NB4 (cell line): ENCODE measurements at regions not wholly inside any gene's neighbourhood (a gene's known extent, or its start where the extent isn't known, plus 50 kb on each side); places are given as distances from the start of the nearest gene placed in this dataset.

ENCODE experiments used
- DNase-seq: peaks from one replicate; pipeline ENCODE4 v3.0.0; 2010; ENCODE audit warnings: low read depth
- H3K4me3 ChIP-seq: one replicate; pipeline ENCODE4 v1.5.1; 2011; ENCODE audit warnings: mild to moderate bottlenecking, low read depth, low read length, moderate library complexity
- MYC ChIP-seq: IDR thresholded peaks from 2 replicates; pipeline ENCODE4 v1.6.1; 2011; ENCODE audit warnings: low read depth, low read length
- POLR2A ChIP-seq: IDR thresholded peaks from 2 replicates; pipeline ENCODE4 v1.6.1; 2011; ENCODE audit warnings: mild to moderate bottlenecking; ENCODE audit not compliant: insufficient read length; ENCODE audit errors: extremely low read depth
- TF ChIP-seq, protein P1 (sequence below): IDR thresholded peaks from one replicate; pipeline ENCODE4 v1.5.1; 2012; ENCODE audit warnings: low read depth, low read length
- TF ChIP-seq, protein P2 (sequence below): IDR thresholded peaks from 2 replicates; pipeline ENCODE4 v1.6.1; 2011; ENCODE audit warnings: low read depth, low read length

DNA sequence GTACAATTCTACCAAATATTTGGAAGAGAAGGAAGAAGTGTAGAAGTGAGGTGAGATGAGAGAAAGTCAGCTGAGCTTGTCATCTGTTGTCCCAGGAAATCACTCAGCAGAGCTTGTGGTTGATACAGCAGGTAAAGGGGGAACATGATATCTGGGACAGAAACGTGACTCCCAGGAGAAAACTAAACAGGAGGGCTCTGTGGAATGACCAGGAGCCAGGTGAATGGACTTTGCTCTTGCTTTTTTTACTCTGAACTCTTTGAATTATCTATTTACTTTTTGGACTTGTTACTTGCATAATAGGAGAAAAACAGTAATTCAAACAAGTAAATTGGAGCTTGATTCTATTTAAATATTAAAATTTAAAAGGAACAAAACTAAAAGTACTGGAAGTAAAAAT lies 555.6 kb upstream of the FRG1 start:
- H3K4me3 ChIP-seq = no peak overlapping the region
- TF ChIP-seq, protein P1, sequence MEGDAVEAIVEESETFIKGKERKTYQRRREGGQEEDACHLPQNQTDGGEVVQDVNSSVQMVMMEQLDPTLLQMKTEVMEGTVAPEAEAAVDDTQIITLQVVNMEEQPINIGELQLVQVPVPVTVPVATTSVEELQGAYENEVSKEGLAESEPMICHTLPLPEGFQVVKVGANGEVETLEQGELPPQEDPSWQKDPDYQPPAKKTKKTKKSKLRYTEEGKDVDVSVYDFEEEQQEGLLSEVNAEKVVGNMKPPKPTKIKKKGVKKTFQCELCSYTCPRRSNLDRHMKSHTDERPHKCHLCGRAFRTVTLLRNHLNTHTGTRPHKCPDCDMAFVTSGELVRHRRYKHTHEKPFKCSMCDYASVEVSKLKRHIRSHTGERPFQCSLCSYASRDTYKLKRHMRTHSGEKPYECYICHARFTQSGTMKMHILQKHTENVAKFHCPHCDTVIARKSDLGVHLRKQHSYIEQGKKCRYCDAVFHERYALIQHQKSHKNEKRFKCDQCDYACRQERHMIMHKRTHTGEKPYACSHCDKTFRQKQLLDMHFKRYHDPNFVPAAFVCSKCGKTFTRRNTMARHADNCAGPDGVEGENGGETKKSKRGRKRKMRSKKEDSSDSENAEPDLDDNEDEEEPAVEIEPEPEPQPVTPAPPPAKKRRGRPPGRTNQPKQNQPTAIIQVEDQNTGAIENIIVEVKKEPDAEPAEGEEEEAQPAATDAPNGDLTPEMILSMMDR = no peak
- TF ChIP-seq POLR2A (no peak), MYC (no peak)
- TF ChIP-seq, protein P2, sequence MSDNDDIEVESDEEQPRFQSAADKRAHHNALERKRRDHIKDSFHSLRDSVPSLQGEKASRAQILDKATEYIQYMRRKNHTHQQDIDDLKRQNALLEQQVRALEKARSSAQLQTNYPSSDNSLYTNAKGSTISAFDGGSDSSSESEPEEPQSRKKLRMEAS = no peak
- DNase-seq = no peak

DNA sequence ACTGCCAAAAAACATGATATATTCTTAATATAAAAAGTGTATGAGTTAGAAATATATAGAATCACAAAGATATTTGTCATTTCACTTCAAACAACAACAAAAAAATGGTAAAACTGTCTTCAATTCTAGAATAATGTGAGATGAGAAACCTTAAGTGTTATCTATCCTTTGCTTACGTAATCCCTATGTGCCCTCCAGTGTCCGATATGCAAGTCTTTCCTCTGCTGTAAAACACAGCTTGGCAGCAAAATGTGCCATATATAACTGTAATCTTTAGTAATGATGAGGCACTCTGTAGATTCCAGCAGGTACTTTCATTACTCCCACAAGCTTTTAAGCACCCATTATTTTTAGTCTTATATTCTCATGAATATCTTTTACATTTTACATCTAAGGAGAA lies 555.1 kb upstream of the FRG1 start:
- no peak for DNase-seq
- no peak overlapping the region for H3K4me3 ChIP-seq
- no peak for TF ChIP-seq MYC
- TF ChIP-seq POLR2A = no peak
- TF ChIP-seq, protein P2 = no peak
- TF ChIP-seq, protein P1 = no peak

DNA sequence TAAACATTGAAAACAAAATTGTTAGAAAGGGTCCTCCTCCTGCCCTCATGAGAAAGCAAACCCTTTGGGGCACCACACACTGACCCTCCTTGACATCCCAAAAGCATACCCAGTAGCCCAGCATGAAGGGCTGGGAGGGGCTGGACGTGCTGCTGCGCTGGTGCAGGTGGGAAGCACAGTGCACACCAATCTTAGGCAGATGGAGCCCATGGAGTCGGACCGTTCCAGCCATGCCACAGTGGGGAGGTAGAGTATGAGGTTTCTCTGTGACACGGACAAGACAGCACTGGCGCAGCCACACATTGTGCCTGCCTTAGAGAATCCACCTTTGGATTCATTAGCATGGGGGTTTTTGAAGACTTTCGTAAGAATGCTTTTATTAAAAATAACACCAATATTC lies 544.2 kb upstream of the FRG1 start:
- DNase-seq = no peak
- TF ChIP-seq MYC = no peak
- TF ChIP-seq POLR2A = no peak
- TF ChIP-seq, protein P2 = no peak
- TF ChIP-seq, protein P1 = no peak
- H3K4me3 ChIP-seq = no peak overlapping the region

DNA sequence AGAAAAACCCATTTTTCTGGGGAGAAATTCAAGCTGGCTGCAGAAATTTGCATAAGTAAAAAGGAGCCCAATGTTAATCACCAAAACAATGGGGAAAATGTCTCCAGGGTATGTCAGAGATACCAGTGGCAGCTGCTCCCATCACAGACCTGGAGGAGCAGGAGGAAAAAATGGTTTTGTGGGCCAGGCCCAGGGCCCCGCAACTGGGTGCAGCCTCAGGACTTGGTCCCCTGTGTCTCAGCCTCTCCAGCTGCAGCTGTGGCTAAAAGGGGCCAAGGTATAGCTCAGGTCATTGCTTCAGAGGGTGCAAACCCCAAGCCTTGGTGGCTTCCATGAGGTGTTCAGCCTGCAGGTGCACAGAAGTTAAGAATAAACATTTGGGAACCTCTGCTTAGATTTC lies 536.4 kb upstream of the FRG1 start:
- no peak for DNase-seq
- no peak overlapping the region for H3K4me3 ChIP-seq
- TF ChIP-seq, protein P1 = no peak
- TF ChIP-seq, protein P2 = no peak
- TF ChIP-seq MYC (no peak), POLR2A (no peak)

DNA sequence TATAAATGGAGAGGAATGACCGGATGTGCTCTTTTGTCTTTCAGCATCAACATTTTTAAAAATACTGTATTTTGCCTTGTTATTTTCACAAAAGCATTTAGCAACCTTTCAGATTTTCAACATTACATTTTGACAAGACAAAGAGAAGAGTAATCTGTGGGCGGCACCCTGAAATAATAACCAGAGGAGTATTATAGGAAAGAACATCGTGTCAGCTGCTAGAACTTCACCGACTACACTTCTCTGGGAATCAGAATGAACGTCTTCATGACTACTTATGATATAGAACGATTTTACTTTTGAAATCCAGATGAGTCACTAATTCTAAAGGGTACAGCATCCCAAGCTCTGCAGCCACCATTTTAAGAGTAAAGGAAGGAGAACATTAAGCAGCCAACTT lies 531.5 kb upstream of the FRG1 start:
- TF ChIP-seq, protein P2 = no peak
- no peak for TF ChIP-seq POLR2A
- TF ChIP-seq, protein P1 = no peak
- TF ChIP-seq MYC = no peak
- DNase-seq = no peak
- H3K4me3 ChIP-seq = no peak overlapping the region

DNA sequence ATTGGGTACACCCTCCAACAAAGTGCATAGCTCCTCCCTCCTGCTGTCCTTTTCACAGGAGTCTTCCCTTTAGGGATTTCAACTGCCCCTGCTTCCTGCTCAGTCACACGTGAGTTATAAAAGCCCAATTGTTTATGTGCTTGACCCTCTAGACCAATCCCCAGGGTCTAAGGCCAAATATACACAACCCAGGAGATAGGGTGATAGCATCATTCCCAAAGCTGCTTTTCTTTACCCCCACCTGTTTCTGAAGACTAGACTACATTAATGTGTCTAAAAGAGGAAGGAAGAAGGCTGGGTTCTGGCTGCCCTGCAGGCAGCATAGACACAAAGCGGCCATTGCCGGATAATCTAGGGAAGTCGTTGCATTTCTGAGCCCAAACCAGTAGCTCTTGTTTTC lies 526.7 kb upstream of the FRG1 start:
- TF ChIP-seq, protein P1 = no peak
- TF ChIP-seq POLR2A = no peak
- TF ChIP-seq, protein P2 = no peak
- TF ChIP-seq MYC = no peak
- no peak overlapping the region for H3K4me3 ChIP-seq
- DNase-seq = no peak
